Neural progenitor cell (in vitro differentiated cells): ENCODE measurements at regions not wholly inside any gene's neighbourhood (a gene's known extent, or its start where the extent isn't known, plus 50 kb on each side); places are given as distances from the start of the nearest gene placed in this dataset.

ENCODE experiments used
- CTCF ChIP-seq: fragments of 200-600 bp; sonication (generic); IDR thresholded peaks from 2 replicates; pipeline ENCODE4 v1.5.1; 2017; ENCODE audit warnings: antibody characterized with exemption, mild to moderate bottlenecking
- EZH2 ChIP-seq: fragments of 200-600 bp; sonication (generic); IDR thresholded peaks from 2 replicates; pipeline ENCODE4 v1.6.1; 2017; ENCODE audit warnings: antibody characterized with exemption, mild to moderate bottlenecking, moderate library complexity

DNA sequence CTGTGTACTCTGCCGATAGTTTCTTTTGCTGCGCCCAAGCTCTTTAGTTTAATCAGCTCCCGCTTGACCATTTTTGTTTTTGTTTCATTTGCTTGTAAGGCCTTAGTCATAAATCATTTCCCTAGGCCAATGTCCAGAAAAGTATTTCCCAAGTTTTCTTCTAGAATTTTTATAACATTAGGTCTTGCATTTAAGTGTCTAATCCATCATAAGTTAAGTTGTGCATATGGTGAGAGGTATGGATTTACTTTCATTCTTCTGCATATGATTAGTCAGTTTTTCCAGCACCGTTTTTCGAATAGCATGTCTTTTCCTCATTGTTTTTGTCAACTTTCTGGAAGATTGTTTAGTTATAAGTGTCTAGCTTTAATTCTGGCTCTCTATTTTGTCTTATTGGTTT, 484.8 kb upstream of the CNTNAP5 start:
- TF ChIP-seq CTCF (no peak), EZH2 (no peak)
